NCI-H1436 treated with DMSO at 0.1 percent for 48 hours (cell line): ENCODE measurements at regions not wholly inside any gene's neighbourhood (a gene's known extent, or its start where the extent isn't known, plus 50 kb on each side); places are given as distances from the start of the nearest gene placed in this dataset.
"Not testable (repeated sequence)": the region's sequence is repeated elsewhere in the genome, so short reads cannot be mapped to it uniquely, and the experiment has no call there.

ENCODE experiments used
- DNase-seq: peaks from one replicate; lab custom pipeline; 2025; lab: John Stamatoyannopoulos, UW

- no peak for DNase-seq
Measured at GRCh38 chr14:57061009-57061711, 207.5 kb downstream of the EXOC5 start.

DNA sequence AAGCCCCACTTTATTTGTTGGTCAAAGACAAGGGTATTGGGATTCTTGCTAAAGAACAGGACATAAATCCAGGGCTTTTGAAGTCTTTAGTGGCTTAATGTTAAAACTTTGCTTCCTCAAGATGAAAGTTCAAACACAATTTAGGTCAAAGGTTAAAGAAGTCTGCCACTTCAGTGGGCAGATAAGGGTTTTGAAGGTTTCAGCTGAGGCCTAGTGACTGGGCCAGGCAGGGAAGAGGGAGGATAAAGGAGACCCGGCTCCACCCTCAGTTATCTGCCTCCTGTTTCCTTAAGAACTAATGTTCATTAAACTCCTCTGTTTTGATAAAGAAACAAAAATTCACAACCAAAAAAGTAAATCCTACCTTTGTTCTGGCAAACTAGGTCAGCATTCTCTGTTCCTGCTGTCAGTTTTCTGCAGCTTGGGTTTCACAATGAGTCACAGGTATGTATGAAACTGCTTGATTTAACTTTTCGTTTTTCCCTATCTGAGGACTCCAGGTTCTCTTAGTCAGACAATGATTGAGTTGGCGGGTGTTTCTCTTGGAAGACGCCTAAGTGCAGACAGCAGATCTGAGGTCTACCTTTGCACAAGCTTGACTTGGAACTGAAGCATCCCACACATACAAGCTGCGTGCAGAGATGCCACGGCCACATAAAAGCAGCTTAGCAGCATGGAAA, 208.3 kb downstream of the EXOC5 start:
- DNase-seq = no peak

DNA sequence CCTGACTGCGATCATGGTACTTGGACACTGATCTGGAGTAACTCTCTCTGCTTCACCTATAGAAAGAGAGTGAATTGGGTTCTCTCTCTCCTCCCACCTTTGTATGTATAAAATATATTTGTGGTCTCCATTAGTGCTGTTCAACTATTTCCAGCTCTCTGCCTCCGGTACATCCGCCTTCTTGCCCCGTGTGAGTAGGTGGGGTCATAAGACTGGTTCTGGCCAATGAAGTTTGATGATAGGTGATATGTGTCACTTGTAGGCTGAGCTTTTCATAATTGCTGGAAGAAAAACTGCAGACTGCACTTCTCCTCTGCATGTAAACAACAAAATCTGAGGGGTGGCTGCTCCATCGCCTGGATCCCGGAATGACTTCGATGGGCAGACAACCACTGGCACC, 210.4 kb downstream of the EXOC5 start:
- DNase-seq = no peak

DNA sequence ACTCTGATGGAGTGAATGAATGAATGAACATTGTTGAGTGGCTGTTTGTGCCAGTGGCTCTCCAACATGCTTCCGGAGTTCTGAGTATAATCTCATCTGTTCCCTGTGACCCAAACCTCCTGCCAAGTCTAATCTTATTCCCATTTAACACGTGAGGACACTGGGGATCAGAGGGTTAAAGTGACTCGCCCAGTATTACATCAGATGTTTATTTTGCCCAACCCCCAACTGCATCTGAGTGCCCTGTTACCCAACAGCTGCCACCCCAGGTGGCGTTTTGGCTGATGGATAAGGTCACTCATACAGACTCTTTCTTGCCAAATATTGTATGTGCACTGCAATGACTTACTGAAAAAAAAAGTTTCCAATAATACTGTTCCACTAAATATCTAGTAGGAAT, 210.9 kb downstream of the EXOC5 start:
- no peak for DNase-seq

- not testable (repeated sequence) for DNase-seq
Measured at GRCh38 chr14:57056522-57056921, 212.2 kb downstream of the EXOC5 start.

DNA sequence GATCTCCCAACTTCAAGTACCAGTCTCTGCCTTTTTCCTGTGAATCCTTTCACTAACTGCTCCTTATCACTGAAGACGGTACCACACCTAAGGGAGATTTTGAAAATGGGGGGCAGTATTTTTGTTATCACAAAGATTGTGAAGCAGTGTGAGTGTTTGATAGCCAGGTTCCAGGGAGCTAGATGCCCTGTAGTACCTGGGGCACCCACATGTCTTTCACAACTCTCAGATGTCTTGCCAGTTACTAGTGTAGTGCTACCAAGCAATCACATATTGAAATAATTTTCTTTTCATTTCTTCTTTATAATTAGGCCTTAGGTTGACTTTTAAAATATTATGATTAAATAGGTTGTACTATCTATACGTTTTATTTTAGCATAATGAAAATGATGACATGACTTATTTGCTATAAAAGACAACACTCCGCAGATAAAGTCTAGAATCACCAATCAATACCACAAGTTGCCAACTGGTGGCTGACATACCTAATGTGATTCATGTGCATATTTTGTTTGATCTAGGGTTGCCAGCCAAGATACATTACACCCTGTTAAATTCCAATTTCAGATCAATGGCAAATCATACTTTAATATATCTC, 215.9 kb downstream of the EXOC5 start:
- DNase-seq = no peak

DNA sequence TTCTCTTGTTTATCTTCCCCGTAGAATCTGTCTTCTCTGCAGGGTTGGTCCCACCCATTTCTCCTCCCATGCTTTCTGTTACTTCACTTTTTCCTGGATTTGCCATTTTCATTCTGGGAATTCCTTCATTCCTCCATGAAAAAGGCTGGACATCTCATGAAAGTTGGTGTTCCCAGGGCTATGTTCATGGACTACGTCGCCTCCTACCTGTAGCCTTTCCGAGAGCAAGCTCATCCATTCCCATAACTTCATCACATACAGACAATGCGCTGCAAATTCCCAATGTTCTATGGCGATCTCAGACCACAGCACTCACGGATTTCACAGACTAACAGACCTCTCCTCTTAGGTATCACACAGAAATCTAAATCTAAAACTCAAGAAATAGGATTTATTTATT, 217.1 kb downstream of the EXOC5 start:
- no peak for DNase-seq

GRCh38 chr14:57049848-57050247, 218.9 kb downstream of the EXOC5 start:
- DNase-seq = no peak

DNA sequence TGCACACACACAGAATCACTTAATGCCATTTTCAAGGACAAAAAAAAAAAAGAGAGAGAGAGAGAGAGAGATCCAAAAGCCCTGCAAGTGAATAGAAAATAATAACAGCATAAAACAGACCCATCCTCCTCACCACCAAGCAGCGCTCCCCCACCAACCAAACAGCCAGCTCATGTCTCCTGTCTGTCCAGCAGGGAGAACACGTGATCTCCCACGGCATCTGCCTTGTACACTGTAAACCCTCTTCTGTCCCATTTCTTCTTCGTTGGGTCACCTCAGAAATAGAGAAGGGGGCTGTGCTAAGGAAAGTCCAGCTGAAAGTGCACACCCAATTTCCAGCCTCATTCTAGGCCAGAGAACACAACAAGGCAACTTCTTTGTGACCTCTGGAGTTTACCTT, 222.5 kb downstream of the EXOC5 start:
- no peak for DNase-seq

GRCh38 chr14:57044101-57044973, 224.4 kb downstream of the EXOC5 start:
- not testable (repeated sequence) for DNase-seq

GRCh38 chr14:57038689-57039088, 228.4 kb upstream of the OTX2 start:
- no peak for DNase-seq

DNA sequence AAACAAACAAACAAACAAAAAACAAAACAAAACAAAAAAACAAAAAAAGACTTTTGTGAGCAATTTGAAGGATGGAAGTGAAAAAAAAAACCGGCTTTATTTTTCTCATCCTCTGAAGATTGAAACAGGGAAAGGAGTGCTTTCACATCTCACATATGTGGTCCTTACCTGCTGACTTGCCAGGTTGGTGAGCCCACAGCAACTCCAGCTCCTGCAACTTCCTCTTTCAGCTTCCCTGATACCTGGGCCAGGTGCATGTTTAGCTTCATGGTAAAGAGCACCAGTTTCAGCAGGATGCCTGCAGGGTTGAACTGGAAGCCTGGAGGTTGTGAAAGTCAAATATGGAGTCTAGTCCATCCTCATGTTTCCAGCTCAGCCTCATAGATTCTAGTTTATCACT, 221.2 kb upstream of the OTX2 start:
- DNase-seq = no peak

GRCh38 chr14:57029620-57030253, 219.5 kb upstream of the OTX2 start:
- DNase-seq = no peak

DNA sequence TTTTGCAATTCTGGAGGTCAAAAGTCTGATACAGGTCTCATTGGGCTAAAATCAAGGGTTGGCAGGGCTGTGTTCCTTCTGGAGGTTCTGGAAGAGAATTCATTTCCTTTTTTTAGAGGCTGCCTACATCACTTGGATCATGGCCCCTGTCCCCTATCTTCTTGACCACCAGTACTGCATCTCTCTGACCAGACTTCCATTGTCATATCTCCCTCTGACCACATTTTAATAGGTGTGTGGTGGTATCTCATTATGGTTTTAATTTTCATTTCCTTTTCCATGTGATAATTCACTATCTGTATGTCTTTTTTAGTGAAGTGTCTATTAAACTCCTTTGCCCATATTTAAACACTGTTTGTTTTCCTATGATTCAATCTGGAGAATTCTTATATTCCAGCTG, 215.2 kb upstream of the OTX2 start:
- no peak for DNase-seq

- DNase-seq = no peak
Measured at GRCh38 chr14:57022608-57023007, 212.3 kb upstream of the OTX2 start.

DNA sequence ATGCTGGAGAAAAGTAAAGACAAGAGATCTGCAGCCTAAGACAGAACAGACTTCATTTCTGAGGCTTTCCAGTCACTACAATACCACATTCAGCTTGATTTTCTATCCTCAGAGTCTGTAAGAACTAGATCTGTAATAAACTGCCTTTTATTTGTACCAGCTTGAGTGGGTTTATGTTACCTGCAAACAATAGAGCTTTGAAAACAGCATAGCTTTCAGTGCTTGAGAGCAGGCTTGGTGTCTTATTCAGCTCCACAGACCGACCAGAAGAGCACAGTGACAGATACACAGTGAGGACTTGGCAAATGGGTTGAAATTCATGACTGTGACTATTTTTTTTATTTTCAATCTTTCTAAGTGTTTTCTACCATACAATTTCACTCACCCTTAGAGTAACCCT, 207.8 kb upstream of the OTX2 start:
- DNase-seq = no peak

DNA sequence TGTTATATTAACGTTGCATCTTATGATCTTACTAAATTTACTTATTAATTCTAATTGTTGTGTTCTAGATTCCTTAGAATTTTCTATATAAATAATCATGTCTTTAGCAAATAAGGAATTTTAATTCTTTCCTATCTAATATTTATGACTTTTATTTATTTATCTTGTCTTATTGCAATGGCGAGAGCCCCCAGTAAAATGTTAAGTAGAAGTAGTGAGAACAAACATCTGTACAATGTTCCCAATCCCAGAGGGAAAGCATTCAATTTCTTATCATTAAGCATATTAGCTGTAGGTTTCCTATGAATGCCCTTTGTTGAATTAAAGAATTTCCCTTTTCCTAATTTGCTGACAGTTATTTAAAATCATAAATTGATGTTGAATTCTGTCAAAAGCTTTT, 203.7 kb upstream of the OTX2 start:
- no peak for DNase-seq

GRCh38 chr14:57009585-57010515, 199.6 kb upstream of the OTX2 start:
- DNase-seq = no peak

GRCh38 chr14:57008534-57008933, 198.3 kb upstream of the OTX2 start:
- DNase-seq = no peak

- no peak for DNase-seq
Measured at GRCh38 chr14:56998728-56999127, 188.4 kb upstream of the OTX2 start.
